Loucy (cell line): ENCODE measurements at regions not wholly inside any gene's neighbourhood (a gene's known extent, or its start where the extent isn't known, plus 50 kb on each side); places are given as distances from the start of the nearest gene placed in this dataset.

ENCODE experiments used
- H2AFZ ChIP-seq: fragments of 200-600 bp; sonication (generic); 2 replicates; pipeline ENCODE4 v1.6.0; 2016; ENCODE audit warnings: antibody characterized with exemption, mild to moderate bottlenecking, low read length, moderate library complexity
- H3F3A ChIP-seq: fragments of 200-600 bp; 2 replicates; pipeline ENCODE4 v1.6.0; 2016; ENCODE audit warnings: antibody characterized with exemption, low read depth, mild to moderate bottlenecking
- H3K27me3 ChIP-seq: fragments of 200-600 bp; sonication (generic); 2 replicates; pipeline ENCODE4 v1.6.1; 2014; ENCODE audit warnings: low read length, mild to moderate bottlenecking; ENCODE audit not compliant: insufficient read depth, poor library complexity, severe bottlenecking
- H3K36me3 ChIP-seq: fragments of 200-600 bp; sonication (generic); 2 replicates; pipeline ENCODE4 v1.6.1; 2016; ENCODE audit warnings: low read length; ENCODE audit not compliant: insufficient read depth
- H3K4me1 ChIP-seq: fragments of 200-600 bp; sonication (generic); 2 replicates; pipeline ENCODE4 v1.5.1; 2014; ENCODE audit warnings: low read length, mild to moderate bottlenecking; ENCODE audit not compliant: insufficient read depth, poor library complexity, severe bottlenecking
- H3K4me2 ChIP-seq: fragments of 200-600 bp; sonication (generic); 2 replicates; pipeline ENCODE4 v1.6.0; 2014; ENCODE audit warnings: antibody characterized with exemption, low read length, low read depth, mild to moderate bottlenecking; ENCODE audit not compliant: poor library complexity, severe bottlenecking
- H3K4me3 ChIP-seq: fragments of 200-600 bp; sonication (generic); 2 replicates; pipeline ENCODE4 v1.5.1; 2014; ENCODE audit warnings: low read length, mild to moderate bottlenecking, mixed read lengths; ENCODE audit not compliant: poor library complexity, severe bottlenecking
- H3K79me2 ChIP-seq: fragments of 200-600 bp; sonication (generic); 2 replicates; pipeline ENCODE4 v1.6.1; 2014; ENCODE audit warnings: low read length; ENCODE audit not compliant: insufficient read depth
- H3K9ac ChIP-seq: fragments of 200-600 bp; sonication (generic); 2 replicates; pipeline ENCODE4 v1.6.0; 2014; ENCODE audit warnings: mild to moderate bottlenecking, low read depth, low read length, moderate library complexity; ENCODE audit not compliant: poor library complexity, severe bottlenecking
- H3K9me2 ChIP-seq: fragments of 200-600 bp; sonication (generic); replicated peaks from 2 replicates; pipeline ENCODE4 v1.6.1; 2016; ENCODE audit warnings: low read depth, low read length, mixed read lengths
- H3K9me3 ChIP-seq: fragments of 200-600 bp; sonication (generic); 2 replicates; pipeline ENCODE4 v1.6.1; 2014; ENCODE audit warnings: mild to moderate bottlenecking, antibody characterized with exemption, low read length, low read depth; ENCODE audit not compliant: insufficient read depth
- H4K20me1 ChIP-seq: fragments of 200-600 bp; sonication (generic); 2 replicates; pipeline ENCODE4 v1.6.0; 2014; ENCODE audit warnings: antibody characterized with exemption, low read length, mild to moderate bottlenecking; ENCODE audit not compliant: insufficient read depth, poor library complexity, severe bottlenecking
- EZH2phosphoT487 ChIP-seq: fragments of 200-600 bp; IDR thresholded peaks from 2 replicates; pipeline ENCODE4 v1.6.1; 2018; ENCODE audit warnings: antibody characterized with exemption, mild to moderate bottlenecking, moderate library complexity, borderline replicate concordance
- TF ChIP-seq, protein P1 (sequence below): fragments of 200-600 bp; sonication (generic); conservative IDR thresholded peaks from 2 replicates; pipeline ENCODE4 v1.5.1; 2014; ENCODE audit warnings: mild to moderate bottlenecking, antibody characterized with exemption, low read length

DNA sequence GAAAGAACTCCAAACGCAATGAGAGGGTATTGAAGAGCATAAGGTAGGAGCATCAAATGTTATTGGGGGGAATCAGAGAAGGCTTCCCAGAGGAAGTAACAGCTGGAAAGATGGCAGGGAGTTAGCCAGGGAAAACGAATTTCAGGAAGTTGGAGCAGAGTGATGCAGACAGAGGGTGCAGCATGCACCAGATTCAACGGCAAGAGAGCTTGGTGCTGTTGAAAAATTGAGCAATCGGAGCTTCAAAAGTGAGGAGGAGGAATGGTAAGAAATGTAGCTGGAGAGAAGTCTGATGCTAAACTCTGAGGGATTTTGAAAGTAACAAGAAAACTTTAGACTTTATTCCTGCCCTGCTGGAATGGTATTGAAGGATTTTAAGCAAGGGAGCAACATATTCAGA, 541.0 kb upstream of the LMCD1 start:
- H3K27me3 ChIP-seq = no peaks in the 10 kb centered on the region
- H3K4me3 ChIP-seq = no peak overlapping the region
- no peaks in the 10 kb centered on the region for H3K9me2 ChIP-seq
- H3F3A ChIP-seq = no peaks in the 10 kb centered on the region
- H3K4me1 ChIP-seq = no peaks in the 10 kb centered on the region
- no peak overlapping the region for H2AFZ ChIP-seq
- no peaks in the 10 kb centered on the region for H3K9me3 ChIP-seq
- no peak overlapping the region for H3K4me2 ChIP-seq
- H3K9ac ChIP-seq = no peak overlapping the region
- H3K79me2 ChIP-seq = no peaks in the 10 kb centered on the region
- TF ChIP-seq, protein P1, sequence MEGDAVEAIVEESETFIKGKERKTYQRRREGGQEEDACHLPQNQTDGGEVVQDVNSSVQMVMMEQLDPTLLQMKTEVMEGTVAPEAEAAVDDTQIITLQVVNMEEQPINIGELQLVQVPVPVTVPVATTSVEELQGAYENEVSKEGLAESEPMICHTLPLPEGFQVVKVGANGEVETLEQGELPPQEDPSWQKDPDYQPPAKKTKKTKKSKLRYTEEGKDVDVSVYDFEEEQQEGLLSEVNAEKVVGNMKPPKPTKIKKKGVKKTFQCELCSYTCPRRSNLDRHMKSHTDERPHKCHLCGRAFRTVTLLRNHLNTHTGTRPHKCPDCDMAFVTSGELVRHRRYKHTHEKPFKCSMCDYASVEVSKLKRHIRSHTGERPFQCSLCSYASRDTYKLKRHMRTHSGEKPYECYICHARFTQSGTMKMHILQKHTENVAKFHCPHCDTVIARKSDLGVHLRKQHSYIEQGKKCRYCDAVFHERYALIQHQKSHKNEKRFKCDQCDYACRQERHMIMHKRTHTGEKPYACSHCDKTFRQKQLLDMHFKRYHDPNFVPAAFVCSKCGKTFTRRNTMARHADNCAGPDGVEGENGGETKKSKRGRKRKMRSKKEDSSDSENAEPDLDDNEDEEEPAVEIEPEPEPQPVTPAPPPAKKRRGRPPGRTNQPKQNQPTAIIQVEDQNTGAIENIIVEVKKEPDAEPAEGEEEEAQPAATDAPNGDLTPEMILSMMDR = no peak
- no peak for TF ChIP-seq EZH2phosphoT487
- H4K20me1 ChIP-seq = no peaks in the 10 kb centered on the region
- H3K36me3 ChIP-seq = no peaks in the 10 kb centered on the region

DNA sequence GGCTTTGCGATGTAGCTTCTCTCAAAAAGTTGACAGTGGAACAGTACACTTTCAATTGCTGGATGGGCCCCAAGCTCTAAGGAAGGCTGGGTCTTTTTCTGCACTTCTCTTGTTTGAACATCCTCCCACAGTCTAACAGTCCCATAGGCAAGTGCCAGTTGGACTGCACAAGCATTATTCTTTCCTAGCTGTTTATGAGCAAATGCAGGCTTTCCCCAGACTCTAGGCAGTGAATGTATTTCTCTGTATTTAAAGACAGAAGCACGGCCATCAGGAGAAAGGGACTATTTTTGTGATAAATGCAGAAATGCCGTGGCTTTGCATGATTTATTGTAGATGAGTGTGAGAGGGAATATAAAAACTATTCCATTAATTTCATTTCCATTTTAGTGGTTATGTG, 539.3 kb upstream of the LMCD1 start:
- Histone ChIP-seq H3K9me2 (no peaks in the 10 kb centered on the region), H3K9ac (no peak overlapping the region), H3K4me1 (no peaks in the 10 kb centered on the region), H4K20me1 (no peaks in the 10 kb centered on the region), H3K4me2 (no peak overlapping the region), H3F3A (no peaks in the 10 kb centered on the region), H3K79me2 (no peaks in the 10 kb centered on the region), H3K27me3 (no peaks in the 10 kb centered on the region), H3K4me3 (no peak overlapping the region), H2AFZ (no peak overlapping the region), H3K36me3 (no peaks in the 10 kb centered on the region), H3K9me3 (no peaks in the 10 kb centered on the region)
- TF ChIP-seq, protein P1 = no peak
- TF ChIP-seq EZH2phosphoT487 = no peak

DNA sequence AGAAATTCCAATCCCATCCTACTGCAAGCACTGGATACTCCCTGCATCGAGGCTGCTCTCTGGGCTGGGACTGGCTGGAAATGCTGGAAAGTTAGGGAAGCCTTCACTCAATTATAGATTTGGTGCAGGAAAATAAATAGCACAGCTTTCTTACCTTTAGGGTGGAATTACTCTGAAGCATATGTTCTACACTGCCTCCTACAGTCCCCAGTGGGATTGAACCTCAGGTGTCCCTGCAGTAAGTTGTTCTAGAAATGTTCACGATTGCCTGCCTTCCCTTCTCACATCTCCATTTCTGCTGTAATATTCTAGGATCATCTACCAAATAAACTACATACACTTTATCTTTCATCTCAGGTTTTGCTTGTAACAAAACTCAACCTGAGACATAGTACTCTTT, 536.7 kb upstream of the LMCD1 start:
- H2AFZ ChIP-seq = no peak overlapping the region
- no peaks in the 10 kb centered on the region for H3K36me3 ChIP-seq
- TF ChIP-seq, protein P1 = no peak; the same call in 1 of the 2 replicates
- TF ChIP-seq EZH2phosphoT487 = no peak
- H3K4me3 ChIP-seq = no peak overlapping the region
- no peaks in the 10 kb centered on the region for H3K27me3 ChIP-seq
- no peaks in the 10 kb centered on the region for H3K9me2 ChIP-seq
- H3K4me1 ChIP-seq = no peaks in the 10 kb centered on the region
- H3K4me2 ChIP-seq = no peak overlapping the region
- H3K9ac ChIP-seq = no peak overlapping the region
- H3F3A ChIP-seq = no peaks in the 10 kb centered on the region
- H3K9me3 ChIP-seq = no peaks in the 10 kb centered on the region
- no peaks in the 10 kb centered on the region for H4K20me1 ChIP-seq
- H3K79me2 ChIP-seq = no peaks in the 10 kb centered on the region
